Loucy (cell line): ENCODE measurements at regions not wholly inside any gene's neighbourhood (a gene's known extent, or its start where the extent isn't known, plus 50 kb on each side); places are given as distances from the start of the nearest gene placed in this dataset.

Source experiments
- H2AFZ ChIP-seq: fragments of 200-600 bp; sonication (generic); 2 replicates; pipeline ENCODE4 v1.6.0; 2016; ENCODE audit warnings: antibody characterized with exemption, mild to moderate bottlenecking, low read length, moderate library complexity
- H3F3A ChIP-seq: fragments of 200-600 bp; 2 replicates; pipeline ENCODE4 v1.6.0; 2016; ENCODE audit warnings: antibody characterized with exemption, low read depth, mild to moderate bottlenecking
- H3K27me3 ChIP-seq: fragments of 200-600 bp; sonication (generic); 2 replicates; pipeline ENCODE4 v1.6.1; 2014; ENCODE audit warnings: low read length, mild to moderate bottlenecking; ENCODE audit not compliant: insufficient read depth, poor library complexity, severe bottlenecking
- H3K36me3 ChIP-seq: fragments of 200-600 bp; sonication (generic); 2 replicates; pipeline ENCODE4 v1.6.1; 2016; ENCODE audit warnings: low read length; ENCODE audit not compliant: insufficient read depth
- H3K4me1 ChIP-seq: fragments of 200-600 bp; sonication (generic); 2 replicates; pipeline ENCODE4 v1.5.1; 2014; ENCODE audit warnings: low read length, mild to moderate bottlenecking; ENCODE audit not compliant: insufficient read depth, poor library complexity, severe bottlenecking
- H3K4me2 ChIP-seq: fragments of 200-600 bp; sonication (generic); 2 replicates; pipeline ENCODE4 v1.6.0; 2014; ENCODE audit warnings: antibody characterized with exemption, low read length, low read depth, mild to moderate bottlenecking; ENCODE audit not compliant: poor library complexity, severe bottlenecking
- H3K4me3 ChIP-seq: fragments of 200-600 bp; sonication (generic); 2 replicates; pipeline ENCODE4 v1.5.1; 2014; ENCODE audit warnings: low read length, mild to moderate bottlenecking, mixed read lengths; ENCODE audit not compliant: poor library complexity, severe bottlenecking
- H3K79me2 ChIP-seq: fragments of 200-600 bp; sonication (generic); 2 replicates; pipeline ENCODE4 v1.6.1; 2014; ENCODE audit warnings: low read length; ENCODE audit not compliant: insufficient read depth
- H3K9ac ChIP-seq: fragments of 200-600 bp; sonication (generic); 2 replicates; pipeline ENCODE4 v1.6.0; 2014; ENCODE audit warnings: mild to moderate bottlenecking, low read depth, low read length, moderate library complexity; ENCODE audit not compliant: poor library complexity, severe bottlenecking
- H3K9me2 ChIP-seq: fragments of 200-600 bp; sonication (generic); replicated peaks from 2 replicates; pipeline ENCODE4 v1.6.1; 2016; ENCODE audit warnings: low read depth, low read length, mixed read lengths
- H3K9me3 ChIP-seq: fragments of 200-600 bp; sonication (generic); 2 replicates; pipeline ENCODE4 v1.6.1; 2014; ENCODE audit warnings: mild to moderate bottlenecking, antibody characterized with exemption, low read length, low read depth; ENCODE audit not compliant: insufficient read depth
- H4K20me1 ChIP-seq: fragments of 200-600 bp; sonication (generic); 2 replicates; pipeline ENCODE4 v1.6.0; 2014; ENCODE audit warnings: antibody characterized with exemption, low read length, mild to moderate bottlenecking; ENCODE audit not compliant: insufficient read depth, poor library complexity, severe bottlenecking
- EZH2phosphoT487 ChIP-seq: fragments of 200-600 bp; IDR thresholded peaks from 2 replicates; pipeline ENCODE4 v1.6.1; 2018; ENCODE audit warnings: antibody characterized with exemption, mild to moderate bottlenecking, moderate library complexity, borderline replicate concordance
- TF ChIP-seq, protein P1 (sequence below): fragments of 200-600 bp; sonication (generic); conservative IDR thresholded peaks from 2 replicates; pipeline ENCODE4 v1.5.1; 2014; ENCODE audit warnings: mild to moderate bottlenecking, antibody characterized with exemption, low read length

- no peak overlapping the region for H3K4me2 ChIP-seq
- no peaks in the 10 kb centered on the region for H4K20me1 ChIP-seq
- H3K36me3 ChIP-seq = no peaks in the 10 kb centered on the region
- H3K9me2 ChIP-seq = no peaks in the 10 kb centered on the region
- H3F3A ChIP-seq = no peaks in the 10 kb centered on the region
- H3K9me3 ChIP-seq = peaks cover 7% of the 10 kb centered on the region; the same call in 1 of the 2 replicates
- no peak for TF ChIP-seq EZH2phosphoT487
- TF ChIP-seq, protein P1, sequence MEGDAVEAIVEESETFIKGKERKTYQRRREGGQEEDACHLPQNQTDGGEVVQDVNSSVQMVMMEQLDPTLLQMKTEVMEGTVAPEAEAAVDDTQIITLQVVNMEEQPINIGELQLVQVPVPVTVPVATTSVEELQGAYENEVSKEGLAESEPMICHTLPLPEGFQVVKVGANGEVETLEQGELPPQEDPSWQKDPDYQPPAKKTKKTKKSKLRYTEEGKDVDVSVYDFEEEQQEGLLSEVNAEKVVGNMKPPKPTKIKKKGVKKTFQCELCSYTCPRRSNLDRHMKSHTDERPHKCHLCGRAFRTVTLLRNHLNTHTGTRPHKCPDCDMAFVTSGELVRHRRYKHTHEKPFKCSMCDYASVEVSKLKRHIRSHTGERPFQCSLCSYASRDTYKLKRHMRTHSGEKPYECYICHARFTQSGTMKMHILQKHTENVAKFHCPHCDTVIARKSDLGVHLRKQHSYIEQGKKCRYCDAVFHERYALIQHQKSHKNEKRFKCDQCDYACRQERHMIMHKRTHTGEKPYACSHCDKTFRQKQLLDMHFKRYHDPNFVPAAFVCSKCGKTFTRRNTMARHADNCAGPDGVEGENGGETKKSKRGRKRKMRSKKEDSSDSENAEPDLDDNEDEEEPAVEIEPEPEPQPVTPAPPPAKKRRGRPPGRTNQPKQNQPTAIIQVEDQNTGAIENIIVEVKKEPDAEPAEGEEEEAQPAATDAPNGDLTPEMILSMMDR = no peak
- no peak overlapping the region for H3K4me3 ChIP-seq
- H3K27me3 ChIP-seq = no peaks in the 10 kb centered on the region
- H3K79me2 ChIP-seq = no peaks in the 10 kb centered on the region
- no peak overlapping the region for H2AFZ ChIP-seq
- no peak overlapping the region for H3K9ac ChIP-seq
- peaks cover 12% of the 10 kb centered on the region for H3K4me1 ChIP-seq
Observed at GRCh38 chr14:61111731-61112130, 130.7 kb downstream of the SLC38A6 start.

DNA sequence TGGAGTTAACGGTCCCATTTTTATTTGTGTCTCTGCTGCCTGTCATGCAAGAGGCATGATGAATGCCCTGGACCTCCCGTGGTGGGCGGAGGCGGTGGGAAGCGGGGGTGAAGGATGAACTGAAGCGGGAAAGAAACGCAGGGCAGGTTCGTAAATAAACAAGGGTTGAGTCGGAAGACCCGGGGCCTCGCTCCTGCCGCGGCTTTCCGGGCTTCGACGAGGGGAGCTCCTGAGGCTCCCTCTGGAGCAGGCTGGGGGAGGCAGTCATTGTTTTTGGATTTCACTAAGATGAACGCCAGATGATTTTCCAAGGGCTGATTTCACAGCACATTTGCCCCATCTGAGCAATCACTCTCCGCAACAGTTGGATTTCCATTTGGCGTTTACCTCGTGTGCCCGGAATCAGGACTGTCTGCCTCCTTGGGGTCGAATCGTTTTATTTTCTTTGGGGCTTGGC, 130.2 kb downstream of the SLC38A6 start:
- no peaks in the 10 kb centered on the region for H4K20me1 ChIP-seq
- H3K4me1 ChIP-seq = peaks cover 12% of the 10 kb centered on the region
- no peak overlapping the region for H3K4me3 ChIP-seq
- H3F3A ChIP-seq = no peaks in the 10 kb centered on the region
- no peak overlapping the region for H2AFZ ChIP-seq
- H3K79me2 ChIP-seq = no peaks in the 10 kb centered on the region
- no peak for TF ChIP-seq EZH2phosphoT487
- TF ChIP-seq, protein P1 = no peak
- no peak overlapping the region for H3K9ac ChIP-seq
- no peaks in the 10 kb centered on the region for H3K9me2 ChIP-seq
- no peaks in the 10 kb centered on the region for H3K36me3 ChIP-seq
- H3K4me2 ChIP-seq = no peak overlapping the region
- H3K9me3 ChIP-seq = peaks cover 7% of the 10 kb centered on the region; the same call in 1 of the 2 replicates
- H3K27me3 ChIP-seq = no peaks in the 10 kb centered on the region

DNA sequence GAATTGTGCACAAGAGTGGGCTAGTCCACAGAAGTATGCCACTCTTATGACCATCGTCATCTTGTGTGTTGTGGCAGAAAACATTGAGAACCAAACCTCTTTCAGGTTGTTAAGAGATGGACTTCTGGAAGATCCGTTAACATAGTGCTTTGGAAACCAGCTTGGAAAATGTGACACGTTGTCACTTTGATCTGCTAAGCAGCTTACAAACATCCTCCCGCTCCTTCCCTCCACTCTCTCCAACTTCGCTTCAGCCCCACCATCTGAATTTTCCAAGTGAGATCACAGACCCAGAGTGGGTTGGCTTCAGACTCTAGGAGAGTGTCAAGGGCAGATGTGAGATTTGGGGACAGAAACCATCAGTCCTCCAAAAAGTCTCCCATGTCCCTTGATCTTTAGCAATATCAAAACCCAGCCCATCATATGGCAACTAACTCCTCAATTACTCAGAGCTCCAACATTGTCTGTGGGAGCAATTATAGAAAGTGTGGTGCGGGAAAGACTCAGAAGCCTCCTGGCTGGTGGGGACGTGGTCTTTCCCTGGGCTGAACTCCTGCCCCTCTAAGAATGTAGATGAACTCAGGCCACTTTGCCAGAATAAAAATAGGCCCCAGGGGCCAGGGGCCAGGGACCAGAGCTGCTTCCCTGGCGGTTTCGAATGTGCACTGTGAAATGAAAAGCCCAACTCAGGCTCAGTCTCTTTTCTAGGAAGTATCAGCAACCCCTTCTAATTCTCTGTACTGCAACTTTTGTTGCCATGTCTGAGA, 129.5 kb downstream of the SLC38A6 start:
- Histone ChIP-seq H3K9me2 (no peaks in the 10 kb centered on the region), H3K4me1 (peaks cover 12% of the 10 kb centered on the region), H3F3A (no peaks in the 10 kb centered on the region), H3K79me2 (no peaks in the 10 kb centered on the region), H4K20me1 (no peaks in the 10 kb centered on the region), H3K4me3 (no peak overlapping the region), H3K4me2 (no peak overlapping the region), H3K9me3 (peaks cover 7% of the 10 kb centered on the region; the same call in 1 of the 2 replicates), H3K9ac (no peak overlapping the region), H3K36me3 (no peaks in the 10 kb centered on the region), H3K27me3 (no peaks in the 10 kb centered on the region), H2AFZ (no peak overlapping the region)
- TF ChIP-seq, protein P1 = no peak
- TF ChIP-seq EZH2phosphoT487 = no peak
